ENCODE measurements at regions not wholly inside any gene's neighbourhood (a gene's known extent, or its start where the extent isn't known, plus 50 kb on each side); places are given as distances from the start of the nearest gene placed in this dataset.

DNA sequence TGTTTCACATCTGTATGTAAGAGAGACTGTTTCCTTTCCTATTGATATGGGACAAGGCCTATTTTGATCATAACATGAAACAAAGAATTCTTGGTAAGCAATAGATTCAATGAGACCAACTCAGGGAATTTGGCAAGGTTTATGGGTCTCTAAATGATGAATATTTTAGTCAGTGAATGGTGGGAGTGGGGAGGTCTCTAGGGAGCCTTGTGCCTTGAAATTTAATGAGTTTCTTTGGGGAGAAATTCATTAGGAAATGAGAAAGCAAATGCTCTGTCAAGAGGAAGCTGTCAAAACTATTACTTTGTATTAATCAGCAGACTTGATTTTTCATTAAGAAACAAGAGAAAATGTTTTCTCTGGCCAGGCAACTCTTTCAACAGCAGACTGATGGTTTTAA is 921.7 kb upstream of the API5 start:
- no peak for TF ChIP-seq EZH2phosphoT487 (IDR thresholded peaks at IDR 0.05; ENCODE audit: borderline replicate concordance, low read length)
- TF ChIP-seq, protein P1, sequence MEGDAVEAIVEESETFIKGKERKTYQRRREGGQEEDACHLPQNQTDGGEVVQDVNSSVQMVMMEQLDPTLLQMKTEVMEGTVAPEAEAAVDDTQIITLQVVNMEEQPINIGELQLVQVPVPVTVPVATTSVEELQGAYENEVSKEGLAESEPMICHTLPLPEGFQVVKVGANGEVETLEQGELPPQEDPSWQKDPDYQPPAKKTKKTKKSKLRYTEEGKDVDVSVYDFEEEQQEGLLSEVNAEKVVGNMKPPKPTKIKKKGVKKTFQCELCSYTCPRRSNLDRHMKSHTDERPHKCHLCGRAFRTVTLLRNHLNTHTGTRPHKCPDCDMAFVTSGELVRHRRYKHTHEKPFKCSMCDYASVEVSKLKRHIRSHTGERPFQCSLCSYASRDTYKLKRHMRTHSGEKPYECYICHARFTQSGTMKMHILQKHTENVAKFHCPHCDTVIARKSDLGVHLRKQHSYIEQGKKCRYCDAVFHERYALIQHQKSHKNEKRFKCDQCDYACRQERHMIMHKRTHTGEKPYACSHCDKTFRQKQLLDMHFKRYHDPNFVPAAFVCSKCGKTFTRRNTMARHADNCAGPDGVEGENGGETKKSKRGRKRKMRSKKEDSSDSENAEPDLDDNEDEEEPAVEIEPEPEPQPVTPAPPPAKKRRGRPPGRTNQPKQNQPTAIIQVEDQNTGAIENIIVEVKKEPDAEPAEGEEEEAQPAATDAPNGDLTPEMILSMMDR (IDR thresholded peaks at IDR 0.05; ENCODE audit: low read depth, low read length, poor library complexity, severe bottlenecking) = no peak
- Histone ChIP-seq H3K27ac (ENCODE audit: low read depth, low read length) (no peak overlapping the region), H3K4me1 (ENCODE audit: control insufficient read depth, low read length) (no peaks in the 10 kb centered on the region), H3K4me2 (ENCODE audit: low read length) (no peak overlapping the region), H3K9me2 (replicated peaks; ENCODE audit: control insufficient read depth, low read length) (no peaks in the 10 kb centered on the region), H3K4me3 (ENCODE audit: low read length) (no peak overlapping the region), H3K36me3 (ENCODE audit: control insufficient read depth, low read length) (no peaks in the 10 kb centered on the region), H3K79me2 (ENCODE audit: control insufficient read depth, low read length) (no peaks in the 10 kb centered on the region), H3K9me3 (ENCODE audit: control insufficient read depth, insufficient read depth, low read length) (no peaks in the 10 kb centered on the region), H3K27me3 (ENCODE audit: control insufficient read depth, low read length) (no peaks in the 10 kb centered on the region), H4K20me1 (ENCODE audit: control insufficient read depth, insufficient read depth, low read depth, low read length) (no peaks in the 10 kb centered on the region), H3F3A (ENCODE audit: control insufficient read depth, insufficient read depth) (no peaks in the 10 kb centered on the region)

DNA sequence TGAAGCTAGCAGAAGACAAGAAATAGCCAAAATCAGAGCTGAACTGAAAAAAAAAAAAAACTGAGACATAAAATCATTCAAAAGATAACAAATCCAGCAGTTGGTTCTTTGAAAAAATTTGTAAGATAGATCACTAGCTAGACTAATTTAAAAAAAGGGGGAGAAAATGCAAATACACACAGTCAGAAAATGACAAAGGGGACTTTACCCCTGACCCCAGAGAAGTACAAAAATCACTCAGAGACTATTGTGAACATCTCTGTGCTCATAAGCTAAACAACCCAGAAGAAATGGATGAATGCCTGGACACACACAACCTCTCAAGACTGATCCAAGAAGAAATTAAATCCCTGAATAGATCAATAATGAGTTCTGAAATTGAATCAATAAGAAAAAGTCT is 914.3 kb upstream of the API5 start:
- H3K4me2 ChIP-seq (ENCODE audit: low read length) = no peak overlapping the region
- H3K36me3 ChIP-seq (ENCODE audit: control insufficient read depth, low read length) = no peaks in the 10 kb centered on the region
- no peaks in the 10 kb centered on the region for H4K20me1 ChIP-seq (ENCODE audit: control insufficient read depth, insufficient read depth, low read depth, low read length)
- H3K79me2 ChIP-seq (ENCODE audit: control insufficient read depth, low read length) = no peaks in the 10 kb centered on the region
- H3K9me3 ChIP-seq (ENCODE audit: control insufficient read depth, insufficient read depth, low read length) = no peaks in the 10 kb centered on the region
- no peak overlapping the region for H3K27ac ChIP-seq (ENCODE audit: low read depth, low read length)
- TF ChIP-seq EZH2phosphoT487 (IDR thresholded peaks at IDR 0.05; ENCODE audit: borderline replicate concordance, low read length) = no peak
- TF ChIP-seq, protein P1 (IDR thresholded peaks at IDR 0.05; ENCODE audit: low read depth, low read length, poor library complexity, severe bottlenecking) = no peak
- H3K4me1 ChIP-seq (ENCODE audit: control insufficient read depth, low read length) = no peaks in the 10 kb centered on the region
- H3K9me2 ChIP-seq (replicated peaks; ENCODE audit: control insufficient read depth, low read length) = no peaks in the 10 kb centered on the region
- no peaks in the 10 kb centered on the region for H3K27me3 ChIP-seq (ENCODE audit: control insufficient read depth, low read length)
- no peak overlapping the region for H3K4me3 ChIP-seq (ENCODE audit: low read length)
- no peaks in the 10 kb centered on the region for H3F3A ChIP-seq (ENCODE audit: control insufficient read depth, insufficient read depth)

DNA sequence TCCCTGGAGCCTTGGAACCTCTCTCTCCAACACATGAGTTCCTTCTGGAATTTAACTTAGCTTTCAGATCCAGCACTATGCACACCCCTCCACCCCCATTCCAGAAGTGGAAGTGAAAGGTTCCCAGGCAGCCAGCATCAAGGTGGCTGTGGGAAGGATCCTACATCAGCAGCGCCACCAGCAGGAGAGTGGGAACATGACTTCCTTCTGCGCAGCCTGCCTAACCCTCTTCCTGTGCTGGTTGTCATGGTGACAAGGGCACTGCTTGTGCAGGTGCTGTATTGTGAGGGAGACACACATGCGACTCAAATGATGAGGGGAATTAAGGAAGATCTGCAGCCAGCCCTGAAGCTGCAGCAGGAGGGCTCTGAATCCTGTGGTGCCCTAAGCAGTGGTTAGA is 904.5 kb upstream of the API5 start:
- H3K9me3 ChIP-seq (ENCODE audit: control insufficient read depth, insufficient read depth, low read length) = no peaks in the 10 kb centered on the region
- no peaks in the 10 kb centered on the region for H3K9me2 ChIP-seq (replicated peaks; ENCODE audit: control insufficient read depth, low read length)
- no peaks in the 10 kb centered on the region for H3K27me3 ChIP-seq (ENCODE audit: control insufficient read depth, low read length)
- TF ChIP-seq EZH2phosphoT487 (IDR thresholded peaks at IDR 0.05; ENCODE audit: borderline replicate concordance, low read length) = no peak
- TF ChIP-seq, protein P1 (IDR thresholded peaks at IDR 0.05; ENCODE audit: low read depth, low read length, poor library complexity, severe bottlenecking) = peak; percentile 28
- H4K20me1 ChIP-seq (ENCODE audit: control insufficient read depth, insufficient read depth, low read depth, low read length) = no peaks in the 10 kb centered on the region
- H3K4me3 ChIP-seq (ENCODE audit: low read length) = no peak overlapping the region
- H3K4me1 ChIP-seq (ENCODE audit: control insufficient read depth, low read length) = no peaks in the 10 kb centered on the region
- no peaks in the 10 kb centered on the region for H3K79me2 ChIP-seq (ENCODE audit: control insufficient read depth, low read length)
- no peaks in the 10 kb centered on the region for H3F3A ChIP-seq (ENCODE audit: control insufficient read depth, insufficient read depth)
- no peak overlapping the region for H3K27ac ChIP-seq (ENCODE audit: low read depth, low read length)
- H3K36me3 ChIP-seq (ENCODE audit: control insufficient read depth, low read length) = no peaks in the 10 kb centered on the region
- H3K4me2 ChIP-seq (ENCODE audit: low read length) = no peak overlapping the region

Measured in DOHH2 (cell line).